ENCODE measurements at regions not wholly inside any gene's neighbourhood (a gene's known extent, or its start where the extent isn't known, plus 50 kb on each side); places are given as distances from the start of the nearest gene placed in this dataset.

- TF ChIP-seq TAF7 (optimal IDR thresholded peaks at IDR 0.05; ENCODE audit: borderline replicate concordance, low read depth, low read length) (no peak), SAP30 (IDR thresholded peaks at IDR 0.05; ENCODE audit: insufficient read depth, insufficient replicate concordance, low read length) (no peak), CHD2 (IDR thresholded peaks at IDR 0.05; ENCODE audit: low read length) (no peak)
Observed at GRCh38 chr2:235286622-235287374, 207.0 kb upstream of the AGAP1 start (continued).
